ENCODE measurements at regions not wholly inside any gene's neighbourhood (a gene's known extent, or its start where the extent isn't known, plus 50 kb on each side); places are given as distances from the start of the nearest gene placed in this dataset.

- TF ChIP-seq, protein P1, sequence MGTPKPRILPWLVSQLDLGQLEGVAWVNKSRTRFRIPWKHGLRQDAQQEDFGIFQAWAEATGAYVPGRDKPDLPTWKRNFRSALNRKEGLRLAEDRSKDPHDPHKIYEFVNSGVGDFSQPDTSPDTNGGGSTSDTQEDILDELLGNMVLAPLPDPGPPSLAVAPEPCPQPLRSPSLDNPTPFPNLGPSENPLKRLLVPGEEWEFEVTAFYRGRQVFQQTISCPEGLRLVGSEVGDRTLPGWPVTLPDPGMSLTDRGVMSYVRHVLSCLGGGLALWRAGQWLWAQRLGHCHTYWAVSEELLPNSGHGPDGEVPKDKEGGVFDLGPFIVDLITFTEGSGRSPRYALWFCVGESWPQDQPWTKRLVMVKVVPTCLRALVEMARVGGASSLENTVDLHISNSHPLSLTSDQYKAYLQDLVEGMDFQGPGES (IDR thresholded peaks at IDR 0.05; ENCODE audit: low read depth, low read length) = no peak
Measured at GRCh38 chr10:129096065-129096984, 370.7 kb upstream of the MGMT start (continued).

DNA sequence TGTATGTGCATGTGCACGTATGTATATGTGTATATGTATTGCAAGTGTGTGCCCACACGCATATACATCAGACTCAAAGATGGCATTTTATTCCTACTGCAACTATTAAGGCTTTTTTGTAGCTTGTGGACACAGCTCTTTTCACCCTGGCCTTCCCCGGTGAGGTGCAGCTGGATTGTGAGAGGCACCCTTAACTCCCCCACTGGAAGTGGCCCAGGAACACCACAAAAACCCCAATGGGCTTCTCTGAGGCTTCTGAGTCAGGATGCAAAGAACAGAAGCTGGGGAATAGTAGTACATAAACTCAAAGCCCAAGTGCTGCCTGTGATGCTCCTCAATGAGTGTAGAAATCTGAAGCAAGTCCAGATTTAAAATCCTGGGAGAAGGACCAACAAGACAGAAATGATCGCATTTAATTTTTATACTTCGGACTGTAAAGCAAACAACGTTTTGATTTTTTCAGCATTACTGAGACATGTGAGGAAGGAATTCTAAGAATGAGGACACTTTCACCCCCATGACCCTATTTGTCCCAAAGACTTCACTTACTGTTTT is 369.2 kb upstream of the MGMT start:
- no peaks in the 10 kb centered on the region for H3K36me3 ChIP-seq (replicated peaks in 1 of 2; ENCODE audit: control insufficient read depth in 1 of 2, insufficient read depth in 2 of 2, low read length in 1 of 2)
- H3K9me3 ChIP-seq = no peaks in the 10 kb centered on the region
- 34% methylated on average over 6 of the region's 6 CpGs for WGBS (ENCODE audit: low lambda C conversion rate)
- no peak overlapping the region for H3K9ac ChIP-seq
- H4K20me1 ChIP-seq (ENCODE audit: insufficient read depth) = no peaks in the 10 kb centered on the region
- DNase-seq = no peak
- H3K4me1 ChIP-seq (ENCODE audit: control insufficient read depth in 1 of 2, insufficient read depth in 2 of 2, low read depth in 1 of 2, low read length in 1 of 2) = no peaks in the 10 kb centered on the region
- ChIA-PET CTCF (no interaction called here), POLR2A (no interaction called here)
- no peaks in the 10 kb centered on the region for H3K27me3 ChIP-seq (ENCODE audit: insufficient read depth)
- no peak overlapping the region for H3K4me2 ChIP-seq
- no peaks in the 10 kb centered on the region for H3F3A ChIP-seq (replicated peaks; ENCODE audit: insufficient read depth)
- H3K27ac ChIP-seq (ENCODE audit: low read depth in 2 of 2, low read length in 1 of 2) = no peak overlapping the region
- H3K79me2 ChIP-seq (ENCODE audit: insufficient read depth) = no peaks in the 10 kb centered on the region
- TF ChIP-seq NFIC (IDR thresholded peaks at IDR 0.05; ENCODE audit: borderline replicate concordance) (no peak), MEF2A (IDR thresholded peaks at IDR 0.05; ENCODE audit: borderline replicate concordance, low read depth) (no peak), EZH2phosphoT487 (IDR thresholded peaks at IDR 0.05; ENCODE audit: borderline replicate concordance, low read depth) (no peak), NRF1 (IDR thresholded peaks at IDR 0.05; ENCODE audit: low read depth, low read length) (no peak), FOXJ3 (CRISPR knock-in tag; IDR thresholded peaks at IDR 0.05) (no peak), SIN3A (IDR thresholded peaks at IDR 0.05; ENCODE audit: borderline replicate concordance, low read depth, low read length) (no peak), TCF12 (IDR thresholded peaks at IDR 0.05) (no peak), RXRA (IDR thresholded peaks at IDR 0.05; ENCODE audit: borderline replicate concordance, low read depth) (no peak), USF2 (IDR thresholded peaks at IDR 0.05; ENCODE audit: borderline replicate concordance, low read depth, low read length) (no peak), POLR2AphosphoS5 (IDR thresholded peaks at IDR 0.05; ENCODE audit: low read depth, low read length) (no peak), CTCF (IDR thresholded peaks at IDR 0.05) (no peak), RCOR1 (IDR thresholded peaks at IDR 0.05; ENCODE audit: low read length) (no peak), SMC3 (IDR thresholded peaks at IDR 0.05; ENCODE audit: low read depth, low read length) (no peak)
- TF ChIP-seq, protein P2, sequence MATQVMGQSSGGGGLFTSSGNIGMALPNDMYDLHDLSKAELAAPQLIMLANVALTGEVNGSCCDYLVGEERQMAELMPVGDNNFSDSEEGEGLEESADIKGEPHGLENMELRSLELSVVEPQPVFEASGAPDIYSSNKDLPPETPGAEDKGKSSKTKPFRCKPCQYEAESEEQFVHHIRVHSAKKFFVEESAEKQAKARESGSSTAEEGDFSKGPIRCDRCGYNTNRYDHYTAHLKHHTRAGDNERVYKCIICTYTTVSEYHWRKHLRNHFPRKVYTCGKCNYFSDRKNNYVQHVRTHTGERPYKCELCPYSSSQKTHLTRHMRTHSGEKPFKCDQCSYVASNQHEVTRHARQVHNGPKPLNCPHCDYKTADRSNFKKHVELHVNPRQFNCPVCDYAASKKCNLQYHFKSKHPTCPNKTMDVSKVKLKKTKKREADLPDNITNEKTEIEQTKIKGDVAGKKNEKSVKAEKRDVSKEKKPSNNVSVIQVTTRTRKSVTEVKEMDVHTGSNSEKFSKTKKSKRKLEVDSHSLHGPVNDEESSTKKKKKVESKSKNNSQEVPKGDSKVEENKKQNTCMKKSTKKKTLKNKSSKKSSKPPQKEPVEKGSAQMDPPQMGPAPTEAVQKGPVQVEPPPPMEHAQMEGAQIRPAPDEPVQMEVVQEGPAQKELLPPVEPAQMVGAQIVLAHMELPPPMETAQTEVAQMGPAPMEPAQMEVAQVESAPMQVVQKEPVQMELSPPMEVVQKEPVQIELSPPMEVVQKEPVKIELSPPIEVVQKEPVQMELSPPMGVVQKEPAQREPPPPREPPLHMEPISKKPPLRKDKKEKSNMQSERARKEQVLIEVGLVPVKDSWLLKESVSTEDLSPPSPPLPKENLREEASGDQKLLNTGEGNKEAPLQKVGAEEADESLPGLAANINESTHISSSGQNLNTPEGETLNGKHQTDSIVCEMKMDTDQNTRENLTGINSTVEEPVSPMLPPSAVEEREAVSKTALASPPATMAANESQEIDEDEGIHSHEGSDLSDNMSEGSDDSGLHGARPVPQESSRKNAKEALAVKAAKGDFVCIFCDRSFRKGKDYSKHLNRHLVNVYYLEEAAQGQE (IDR thresholded peaks at IDR 0.05; ENCODE audit: low read depth, low read length) = no peak
- TF ChIP-seq, protein P3, sequence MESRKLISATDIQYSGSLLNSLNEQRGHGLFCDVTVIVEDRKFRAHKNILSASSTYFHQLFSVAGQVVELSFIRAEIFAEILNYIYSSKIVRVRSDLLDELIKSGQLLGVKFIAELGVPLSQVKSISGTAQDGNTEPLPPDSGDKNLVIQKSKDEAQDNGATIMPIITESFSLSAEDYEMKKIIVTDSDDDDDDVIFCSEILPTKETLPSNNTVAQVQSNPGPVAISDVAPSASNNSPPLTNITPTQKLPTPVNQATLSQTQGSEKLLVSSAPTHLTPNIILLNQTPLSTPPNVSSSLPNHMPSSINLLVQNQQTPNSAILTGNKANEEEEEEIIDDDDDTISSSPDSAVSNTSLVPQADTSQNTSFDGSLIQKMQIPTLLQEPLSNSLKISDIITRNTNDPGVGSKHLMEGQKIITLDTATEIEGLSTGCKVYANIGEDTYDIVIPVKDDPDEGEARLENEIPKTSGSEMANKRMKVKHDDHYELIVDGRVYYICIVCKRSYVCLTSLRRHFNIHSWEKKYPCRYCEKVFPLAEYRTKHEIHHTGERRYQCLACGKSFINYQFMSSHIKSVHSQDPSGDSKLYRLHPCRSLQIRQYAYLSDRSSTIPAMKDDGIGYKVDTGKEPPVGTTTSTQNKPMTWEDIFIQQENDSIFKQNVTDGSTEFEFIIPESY (IDR thresholded peaks at IDR 0.05; ENCODE audit: borderline replicate concordance, low read depth) = no peak
- H3K4me3 ChIP-seq (ENCODE audit: low read depth in 2 of 2, low read length in 1 of 2) = no peak overlapping the region
- H2AFZ ChIP-seq (ENCODE audit: low read depth) = no peak overlapping the region
- H3K9me2 ChIP-seq = no peaks in the 10 kb centered on the region
